GM12872 (cell line): ENCODE measurements at regions not wholly inside any gene's neighbourhood (a gene's known extent, or its start where the extent isn't known, plus 50 kb on each side); places are given as distances from the start of the nearest gene placed in this dataset.

ENCODE experiments used
- TF ChIP-seq, protein P1 (sequence below): IDR thresholded peaks from 3 replicates; pipeline ENCODE4 v1.5.1; 2011; ENCODE audit warnings: low read depth, mild to moderate bottlenecking, low read length, moderate library complexity; ENCODE audit not compliant: insufficient read depth

DNA sequence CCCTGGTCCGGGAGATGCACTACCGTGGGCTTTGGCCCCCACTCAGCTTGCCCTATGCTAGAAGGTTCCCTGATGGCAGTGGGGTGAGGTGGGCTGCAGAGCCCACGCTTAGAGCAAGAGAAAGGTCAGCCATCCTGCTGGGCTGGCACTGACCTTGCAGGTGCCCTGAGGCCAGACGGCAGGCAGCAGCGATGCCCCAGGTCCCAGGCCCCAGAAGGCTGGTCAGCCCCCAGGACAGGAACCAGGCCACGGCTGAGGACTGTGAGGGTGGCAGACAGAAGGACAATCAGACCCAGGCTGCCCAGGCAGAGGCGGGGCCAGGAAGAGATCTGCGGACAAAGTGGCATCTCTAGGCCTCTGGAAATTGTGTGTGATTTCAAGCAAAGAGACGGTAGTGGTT lies 231.7 kb downstream of the CTTN start:
- TF ChIP-seq, protein P1, sequence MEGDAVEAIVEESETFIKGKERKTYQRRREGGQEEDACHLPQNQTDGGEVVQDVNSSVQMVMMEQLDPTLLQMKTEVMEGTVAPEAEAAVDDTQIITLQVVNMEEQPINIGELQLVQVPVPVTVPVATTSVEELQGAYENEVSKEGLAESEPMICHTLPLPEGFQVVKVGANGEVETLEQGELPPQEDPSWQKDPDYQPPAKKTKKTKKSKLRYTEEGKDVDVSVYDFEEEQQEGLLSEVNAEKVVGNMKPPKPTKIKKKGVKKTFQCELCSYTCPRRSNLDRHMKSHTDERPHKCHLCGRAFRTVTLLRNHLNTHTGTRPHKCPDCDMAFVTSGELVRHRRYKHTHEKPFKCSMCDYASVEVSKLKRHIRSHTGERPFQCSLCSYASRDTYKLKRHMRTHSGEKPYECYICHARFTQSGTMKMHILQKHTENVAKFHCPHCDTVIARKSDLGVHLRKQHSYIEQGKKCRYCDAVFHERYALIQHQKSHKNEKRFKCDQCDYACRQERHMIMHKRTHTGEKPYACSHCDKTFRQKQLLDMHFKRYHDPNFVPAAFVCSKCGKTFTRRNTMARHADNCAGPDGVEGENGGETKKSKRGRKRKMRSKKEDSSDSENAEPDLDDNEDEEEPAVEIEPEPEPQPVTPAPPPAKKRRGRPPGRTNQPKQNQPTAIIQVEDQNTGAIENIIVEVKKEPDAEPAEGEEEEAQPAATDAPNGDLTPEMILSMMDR = no peak

DNA sequence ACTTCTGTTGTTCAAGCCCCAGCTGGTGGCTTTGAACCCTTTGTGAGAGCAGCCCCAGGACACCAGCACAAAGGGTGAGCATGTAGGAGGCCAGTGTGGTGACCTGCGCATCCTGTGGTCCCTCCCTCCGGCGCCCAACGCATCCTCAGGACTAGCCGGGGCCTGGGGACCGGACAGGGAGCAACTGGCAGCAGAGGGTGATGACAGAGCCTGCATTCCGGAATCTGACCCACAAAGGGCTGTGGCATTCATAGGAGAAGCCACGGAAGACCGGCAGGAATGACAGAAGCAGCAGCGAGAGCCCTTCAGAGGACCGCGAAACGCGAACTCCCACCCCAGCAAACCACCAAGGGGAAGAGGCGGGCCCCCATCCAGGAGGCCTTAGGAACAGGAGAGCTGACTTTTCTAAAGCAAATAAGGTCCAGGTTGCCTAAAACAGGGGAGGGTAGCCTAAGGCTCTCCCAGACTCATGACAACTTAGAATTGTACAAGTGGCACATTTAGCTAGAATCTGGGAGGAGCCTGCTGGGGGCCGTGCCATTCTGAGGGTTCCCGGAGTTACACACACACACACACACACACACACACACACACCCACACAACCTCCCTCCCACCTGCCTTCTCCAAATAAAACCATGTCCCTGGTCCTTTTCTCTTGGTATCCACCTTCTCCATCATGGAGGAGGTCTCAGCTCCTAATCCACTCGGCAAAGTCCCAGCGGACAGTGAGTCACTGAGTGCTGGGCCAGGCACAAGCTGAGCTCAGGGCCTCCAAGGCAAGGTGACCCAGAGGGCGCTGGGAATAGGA lies 232.7 kb downstream of the CTTN start:
- TF ChIP-seq, protein P1 = no peak

DNA sequence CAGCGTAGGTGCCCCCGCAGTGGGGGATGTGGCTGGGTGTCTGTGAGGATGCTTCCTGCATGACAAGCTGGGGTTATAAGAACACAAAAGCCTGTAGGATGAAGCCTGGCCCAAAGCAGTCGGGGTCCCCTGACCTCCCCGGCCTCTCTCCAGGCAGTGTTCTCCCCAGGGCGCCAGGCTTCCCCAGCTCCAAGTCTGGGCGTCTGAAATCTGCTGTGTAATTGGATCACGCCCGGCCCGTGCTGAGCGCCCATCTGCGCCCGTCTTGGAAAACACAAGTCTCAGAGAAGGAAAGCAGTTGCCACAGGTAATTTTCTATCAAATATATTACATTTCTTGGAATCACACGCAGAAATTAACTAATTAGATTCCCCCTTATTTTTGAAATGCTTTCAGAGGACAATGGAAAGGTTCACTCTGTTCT lies 233.3 kb downstream of the CTTN start:
- TF ChIP-seq, protein P1 = no peak

DNA sequence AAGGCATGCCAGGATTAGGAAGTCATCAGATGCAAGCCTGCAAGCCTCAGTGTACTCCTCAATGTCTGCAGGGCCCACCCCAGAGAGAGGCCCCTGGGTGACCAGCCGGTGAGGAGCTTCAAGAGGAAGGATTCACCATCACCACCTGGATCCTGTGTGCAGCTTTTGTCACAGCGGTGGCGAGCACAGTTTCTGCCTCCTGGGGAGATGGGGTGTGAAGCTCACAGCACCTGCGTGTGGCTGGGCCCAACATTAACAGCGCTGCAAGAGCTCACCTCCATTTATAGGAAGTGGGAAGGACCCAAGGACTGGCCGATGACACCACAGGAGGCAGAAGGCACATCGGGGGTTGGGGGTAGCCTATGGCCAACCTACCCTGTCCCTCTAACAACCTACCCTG lies 235.3 kb downstream of the CTTN start:
- TF ChIP-seq, protein P1 = no peak

DNA sequence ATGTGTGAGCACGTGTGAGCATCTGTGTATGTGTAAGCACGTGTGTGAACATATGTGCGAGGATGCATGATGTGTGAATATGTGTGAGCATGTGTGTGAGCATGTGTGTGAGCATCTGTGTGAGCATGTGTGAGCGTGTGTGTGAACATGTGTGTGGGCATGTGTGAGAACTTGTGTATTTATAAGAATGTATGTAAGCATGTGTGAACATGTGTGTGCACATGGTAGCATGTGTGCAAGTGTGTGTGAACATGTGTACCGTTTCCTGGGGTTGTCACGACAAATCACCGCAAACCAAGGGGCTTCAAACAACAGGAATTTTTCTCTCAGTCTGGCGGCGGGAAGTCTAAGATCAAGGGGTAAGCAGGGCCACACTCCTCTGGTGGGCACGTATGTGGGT lies 238.3 kb downstream of the CTTN start:
- TF ChIP-seq, protein P1 = no peak

DNA sequence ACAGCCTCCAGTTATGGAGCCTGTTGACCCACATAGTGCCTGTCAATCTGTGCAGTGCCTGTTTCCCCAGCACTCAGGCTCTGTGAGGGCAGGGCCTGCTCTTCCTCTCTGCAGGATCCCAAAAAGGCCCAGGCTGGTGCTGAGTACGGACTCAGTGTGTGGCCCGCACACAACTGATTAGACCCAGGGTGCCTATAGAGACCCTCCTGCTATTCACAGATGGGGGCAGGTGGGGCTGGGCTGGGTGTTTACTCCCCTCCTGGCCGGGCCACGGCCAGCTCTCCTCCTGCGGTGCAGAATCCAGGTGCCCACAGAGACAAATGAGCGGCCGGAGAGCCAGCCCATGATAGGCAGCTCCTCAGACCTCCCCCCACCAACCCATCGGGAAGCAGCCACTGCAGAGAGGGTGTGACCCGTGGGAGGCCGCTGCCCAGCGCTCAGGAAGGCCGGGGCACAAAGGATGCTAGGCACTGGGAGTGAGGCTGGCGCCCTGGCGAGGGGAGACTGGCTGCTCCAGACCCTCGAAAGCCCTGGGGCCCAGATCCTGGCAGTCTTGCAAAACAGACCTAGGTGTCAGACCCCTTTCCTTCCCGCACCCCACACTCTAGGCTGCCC lies 239.0 kb downstream of the CTTN start:
- TF ChIP-seq, protein P1 = no peak

DNA sequence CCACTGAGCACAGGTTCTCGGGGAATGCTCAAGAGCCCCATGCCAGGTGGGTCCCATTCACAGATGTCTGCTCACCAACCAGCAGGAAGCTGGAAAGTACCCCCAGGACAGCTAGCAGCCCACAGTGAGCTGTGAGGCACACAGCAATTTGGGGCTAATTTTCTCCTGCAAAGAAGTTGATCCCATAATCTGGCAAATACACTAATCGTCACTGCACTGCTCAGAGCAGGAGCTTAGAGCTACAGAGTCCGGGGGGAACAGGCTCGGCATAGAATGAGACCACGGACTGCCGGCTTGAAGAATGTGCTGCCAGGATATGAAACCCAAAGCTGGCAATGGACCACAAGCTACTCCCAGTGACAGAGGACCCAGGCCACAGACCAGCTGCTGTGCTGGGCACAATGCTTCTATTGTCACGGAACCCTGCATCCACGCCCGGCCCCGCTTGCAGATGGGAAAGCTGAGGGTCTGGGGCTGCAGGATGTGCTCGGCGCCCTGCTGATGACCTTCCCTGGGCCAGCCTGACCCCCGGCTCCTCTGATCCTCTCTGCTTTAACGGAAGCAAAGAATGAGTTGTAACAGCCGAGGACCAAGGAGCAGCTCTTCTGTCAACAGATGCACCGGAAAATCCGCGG lies 239.7 kb downstream of the CTTN start:
- TF ChIP-seq, protein P1 = no peak
